Heart right ventricle (tissue), 16 donors: ENCODE measurements at regions not wholly inside any gene's neighbourhood (a gene's known extent, or its start where the extent isn't known, plus 50 kb on each side); places are given as distances from the start of the nearest gene placed in this dataset.

Experiments used
- ATAC-seq, 8 donors: fragments of 200-7000 bp; cut with Tn5 transposase; one replicate each; pipeline ENCODE4 v1.9.1; 2020; ENCODE audit warnings: mild to moderate bottlenecking in 8 of 8, moderate library complexity in 8 of 8, moderate number of reproducible peaks in 1 of 8
- DNase-seq, 2 donors: peaks; one replicate each; pipeline ENCODE4 v3.0.0-alpha.2; 2020
- H3K27ac ChIP-seq, 10 donors: fragments of 200-600 bp; sonication (generic) in 2 of 10; one replicate each; pipeline versions ENCODE4 v1.5.0 to v1.8.0; 2020 to 2022; ENCODE audit warnings: mild to moderate bottlenecking in 3 of 10
- H3K27me3 ChIP-seq, 7 donors: fragments of 200-600 bp; one replicate each; pipeline ENCODE4 v1.8.0; 2021 to 2022; ENCODE audit warnings: mild to moderate bottlenecking in 2 of 7
- H3K36me3 ChIP-seq, 9 donors: fragments of 200-600 bp; sonication (generic) in 1 of 9; one replicate each; pipeline versions ENCODE4 v1.5.0 to v1.8.0; 2020 to 2022; ENCODE audit warnings: mild to moderate bottlenecking in 2 of 9
- H3K4me1 ChIP-seq, 9 donors: fragments of 200-600 bp; sonication (generic) in 1 of 9; one replicate each; pipeline versions ENCODE4 v1.5.0 to v1.8.0; 2020 to 2022; ENCODE audit warnings: mild to moderate bottlenecking in 4 of 9
- H3K4me3 ChIP-seq, 10 donors: fragments of 200-600 bp; sonication (generic) in 2 of 10; one replicate each; pipeline versions ENCODE4 v1.5.0 to v1.8.0; 2020 to 2022; ENCODE audit warnings: mild to moderate bottlenecking in 7 of 10, moderate library complexity in 2 of 10
- H3K9me3 ChIP-seq, 11 donors: fragments of 200-600 bp in 10 of 11; sonication (generic) in 2 of 11; one replicate each; pipeline versions ENCODE4 v1.5.0 to v1.8.0; 2013 to 2022; ENCODE audit warnings: mild to moderate bottlenecking in 2 of 11, control low read depth in 1 of 11, moderate library complexity in 1 of 11
- CTCF ChIP-seq, 9 donors: fragments of 200-600 bp; sonication (generic) in 2 of 9; IDR thresholded peaks; one replicate each; pipeline versions ENCODE4 v1.5.0 to v1.8.0; 2021 to 2022; ENCODE audit warnings: antibody characterized with exemption in 9 of 9, mild to moderate bottlenecking in 5 of 9, moderate library complexity in 1 of 9
- WGBS, 2 donors: extraction: QIAGEN DNeasy Blood & Tissue Kit; methylation state at CpG; one replicate each; pipeline ENCODE4 v1.1.7; 2013; ENCODE audit warnings: inconsistent platforms in 1 of 2; 5-methylcytosine and 5-hydroxymethylcytosine counted together
- intact Hi-C, 10 donors: fragments of 100-400 bp; cut with DNase I; formaldehyde crosslinking; loops; one replicate each; pipeline versions ENCODE4 v1.11.1 to v1.14.2; 2022
- donor health status: Arrhythmogenic right ventricular cardiomyopathy.
- donor health status: ischemic (EF 13 %, LVEDD 7.1; RV severe dilation, severe dysfunction).
- donor health status: healthy with polysubstance abuse.
- donor health status: DM: no; HTN: yes; CAD: no.
- donor health status: DM: no; HTN: no; CAD: no.
- donor health status: ischemic (EF 25% LVEDD 6.9; RV normal size, moderate dysfunction).
- donor health status: ischemic (EF 25% LVEDD 5.7; RV mildly dilated, moderate dysfunction).
- donor health status: healthy.
- donor health status: DM: yes; HTN: yes; CAD: no.
- donor health status: Ischemic cardiomyopathy.
- donor health status: ischemic (EF 35%, LVEDD 5.7; RV mildly dilated, moderate dysfunction).
- donor health status: nonischemic (EF 11% LVEDD 7.7; RV severe dilation, severe dysfunction).
- donor health status: DM: yes; HTN: yes; CAD: no.
- donor health status: PGD.
- donor health status: ischemic (EF 29% LVEDD 5.4; RV normal size, mild dysfunction).
- donor health status: nonischemic (EF 23%, LVEDD 6.1; RV moderate dilation, normal function).

- Histone ChIP-seq H3K4me3 (no peak overlapping the region), H3K4me1 (peaks cover 0 to 5% (median 0%) of the 10 kb centered on the region in 9 donors), H3K27me3 (no peaks in the 10 kb centered on the region), H3K27ac (no peak overlapping the region), H3K9me3 (peaks cover 0 to 7% (median 0%) of the 10 kb centered on the region in 11 donors), H3K36me3 (no peaks in the 10 kb centered on the region)
- no peak for ATAC-seq
- 20% methylated on average over 4 of the region's 4 CpGs for WGBS, 2 donors
- intact Hi-C loops: loop anchor here in 3 of 10 donors (10.0 kb wide), 2 partner anchors 379 to 389 kb away; no protein-coding TSS in a partner anchor
- TF ChIP-seq CTCF (IDR thresholded peaks at IDR 0.05): peak in 7 of 9 donors; percentile 31 to 60 (median 46)
- DNase-seq: no peak
Observed at GRCh38 chr12:41663598-41664265, 475.6 kb downstream of the PDZRN4 start.

- ATAC-seq: no peak
- TF ChIP-seq CTCF (IDR thresholded peaks at IDR 0.05): no peak
- H3K27ac ChIP-seq: no peak overlapping the region
- H3K4me3 ChIP-seq: no peak overlapping the region
- WGBS, 2 donors: 71 to 77% methylated on average over 4 of the region's 4 CpGs
- no peaks in the 10 kb centered on the region for H3K36me3 ChIP-seq
- H3K9me3 ChIP-seq: peaks cover 0 to 7% (median 0%) of the 10 kb centered on the region in 11 donors
- H3K27me3 ChIP-seq: no peaks in the 10 kb centered on the region
- peaks cover 0 to 5% (median 0%) of the 10 kb centered on the region in 9 donors for H3K4me1 ChIP-seq
- DNase-seq: no peak
- intact Hi-C loops: loop anchor here in 3 of 10 donors (10.0 kb wide), 2 partner anchors 376 to 386 kb away; no protein-coding TSS in a partner anchor
Observed at GRCh38 chr12:41661141-41661765, 473.1 kb downstream of the PDZRN4 start.

GRCh38 chr12:41656454-41656853 lies 468.3 kb downstream of the PDZRN4 start:
- Histone ChIP-seq H3K4me1 (no peaks in the 10 kb centered on the region), H3K36me3 (no peaks in the 10 kb centered on the region), H3K27ac (no peak overlapping the region), H3K4me3 (no peak overlapping the region), H3K27me3 (no peaks in the 10 kb centered on the region), H3K9me3 (peaks cover 0 to 14% (median 0%) of the 10 kb centered on the region in 11 donors)
- ATAC-seq: no peak
- 90 to 97% methylated on average over 1 of the region's 1 CpG for WGBS, 2 donors
- DNase-seq: no peak
- intact Hi-C loops: loop anchor here in 1 of 10 donors (10.0 kb wide), 1 partner anchor 372 kb away; no protein-coding TSS in a partner anchor
- no peak for TF ChIP-seq CTCF (IDR thresholded peaks at IDR 0.05)

GRCh38 chr12:41653386-41654326 lies 465.5 kb downstream of the PDZRN4 start:
- Histone ChIP-seq H3K4me1 (no peaks in the 10 kb centered on the region), H3K27ac (no peak overlapping the region), H3K9me3 (peaks cover 0 to 14% (median 0%) of the 10 kb centered on the region in 11 donors), H3K36me3 (no peaks in the 10 kb centered on the region), H3K4me3 (no peak overlapping the region), H3K27me3 (no peaks in the 10 kb centered on the region)
- no peak for ATAC-seq
- TF ChIP-seq CTCF (IDR thresholded peaks at IDR 0.05): no peak
- DNase-seq: no peak
- 86 to 90% methylated on average over 7 of the region's 7 CpGs for WGBS, 2 donors
- intact Hi-C loops: loop anchor here in 1 of 10 donors (10.0 kb wide), 1 partner anchor 369 kb away; no protein-coding TSS in a partner anchor
